DND-41 (cell line): ENCODE measurements at regions not wholly inside any gene's neighbourhood (a gene's known extent, or its start where the extent isn't known, plus 50 kb on each side); places are given as distances from the start of the nearest gene placed in this dataset.

Experiments used
- CTCF ChIP-seq: IDR thresholded peaks from 2 replicates; pipeline ENCODE4 v1.5.1; 2012; ENCODE audit warnings: borderline replicate concordance, low read length, moderate library complexity, mild to moderate bottlenecking; ENCODE audit not compliant: poor library complexity, severe bottlenecking; ENCODE audit errors: extremely low read depth
- EZH2 ChIP-seq: IDR thresholded peaks from 3 replicates; pipeline ENCODE4 v1.6.1; 2012; ENCODE audit warnings: borderline replicate concordance, low read depth, mild to moderate bottlenecking, moderate library complexity, low read length, inconsistent platforms; ENCODE audit not compliant: severe bottlenecking

DNA sequence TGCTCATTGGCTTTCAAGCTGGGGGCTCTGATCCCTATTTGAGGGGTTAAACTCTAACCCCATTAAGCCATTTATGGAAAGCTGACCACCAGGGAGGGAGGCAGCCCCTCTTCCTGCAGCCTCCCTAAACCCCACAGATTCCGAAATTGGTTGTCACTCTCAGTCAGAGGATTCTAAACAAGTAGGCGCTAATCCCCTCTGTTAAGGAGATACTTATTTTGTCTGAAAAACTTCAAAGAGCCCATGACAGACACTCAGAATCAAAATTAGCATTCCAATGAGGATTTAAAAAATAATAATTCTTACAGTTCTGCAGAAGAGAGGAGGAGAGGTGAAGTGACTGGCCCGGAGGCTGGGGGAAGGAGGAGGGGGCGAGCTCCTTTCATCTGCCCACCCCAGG lies 69.7 kb upstream of the LMO1 start:
- TF ChIP-seq CTCF (no peak), EZH2 (no peak)
